Nephron (organoid): ENCODE measurements at regions not wholly inside any gene's neighbourhood (a gene's known extent, or its start where the extent isn't known, plus 50 kb on each side); places are given as distances from the start of the nearest gene placed in this dataset.

ENCODE experiments used
- H3K27ac Mint-ChIP-seq, 3 experiments: 2 replicates each; pipeline ENCODE4 v1.8.0; 2020; ENCODE audit warnings: mixed read lengths in 3 of 3, mild to moderate bottlenecking in 2 of 3, moderate library complexity in 1 of 3
- H3K27me3 Mint-ChIP-seq: 2 replicates; pipeline ENCODE4 v1.8.0; 2021; ENCODE audit warnings: low read depth, mild to moderate bottlenecking, moderate library complexity, mixed read lengths
- H3K36me3 Mint-ChIP-seq: 2 replicates; pipeline ENCODE4 v1.8.0; 2020; ENCODE audit warnings: low read depth, mixed read lengths
- H3K4me1 Mint-ChIP-seq: 2 replicates; pipeline ENCODE4 v1.8.0; 2020; ENCODE audit warnings: mixed read lengths
- H3K4me3 Mint-ChIP-seq, 3 experiments: 2 replicates each; pipeline ENCODE4 v1.8.0; 2020; ENCODE audit warnings: mild to moderate bottlenecking in 3 of 3, mixed read lengths in 3 of 3, moderate library complexity in 2 of 3
- H3K9me3 Mint-ChIP-seq: 2 replicates; pipeline ENCODE4 v1.8.0; 2020; ENCODE audit warnings: mixed read lengths
- TF ChIP-seq, protein P1 (sequence below), 3 experiments: fragments of 200-600 bp; sonication (generic); IDR thresholded peaks; one replicate each; pipeline ENCODE4 v1.5.0; 2021; ENCODE audit warnings: antibody characterized with exemption in 3 of 3; ENCODE audit not compliant: unreplicated experiment in 3 of 3

DNA sequence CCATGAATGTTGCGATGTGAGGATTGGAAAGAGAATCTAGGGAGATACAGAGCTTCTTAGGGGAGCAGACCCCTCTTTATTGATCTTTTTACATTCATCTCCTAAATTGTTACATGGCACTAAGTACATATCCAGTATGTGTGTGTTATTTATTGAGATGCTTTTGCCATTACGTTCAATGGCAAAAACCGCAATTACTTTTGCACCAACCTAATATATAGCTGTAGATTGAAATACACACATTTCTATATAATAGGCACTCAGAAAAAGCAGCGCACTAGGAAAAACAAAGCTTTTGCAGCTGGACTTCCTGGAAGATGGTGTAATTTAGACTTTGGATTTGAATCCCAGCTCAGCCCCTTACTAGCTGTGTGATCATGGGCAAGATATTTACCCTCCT, 849.4 kb downstream of the SLC4A3 start:
- Mint-ChIP-seq H3K4me3 (no peak overlapping the region), H3K27ac (no peak overlapping the region), H3K27me3 (no peaks in the 10 kb centered on the region), H3K36me3 (no peaks in the 10 kb centered on the region), H3K9me3 (no peaks in the 10 kb centered on the region), H3K4me1 (no peaks in the 10 kb centered on the region)
- TF ChIP-seq, protein P1, sequence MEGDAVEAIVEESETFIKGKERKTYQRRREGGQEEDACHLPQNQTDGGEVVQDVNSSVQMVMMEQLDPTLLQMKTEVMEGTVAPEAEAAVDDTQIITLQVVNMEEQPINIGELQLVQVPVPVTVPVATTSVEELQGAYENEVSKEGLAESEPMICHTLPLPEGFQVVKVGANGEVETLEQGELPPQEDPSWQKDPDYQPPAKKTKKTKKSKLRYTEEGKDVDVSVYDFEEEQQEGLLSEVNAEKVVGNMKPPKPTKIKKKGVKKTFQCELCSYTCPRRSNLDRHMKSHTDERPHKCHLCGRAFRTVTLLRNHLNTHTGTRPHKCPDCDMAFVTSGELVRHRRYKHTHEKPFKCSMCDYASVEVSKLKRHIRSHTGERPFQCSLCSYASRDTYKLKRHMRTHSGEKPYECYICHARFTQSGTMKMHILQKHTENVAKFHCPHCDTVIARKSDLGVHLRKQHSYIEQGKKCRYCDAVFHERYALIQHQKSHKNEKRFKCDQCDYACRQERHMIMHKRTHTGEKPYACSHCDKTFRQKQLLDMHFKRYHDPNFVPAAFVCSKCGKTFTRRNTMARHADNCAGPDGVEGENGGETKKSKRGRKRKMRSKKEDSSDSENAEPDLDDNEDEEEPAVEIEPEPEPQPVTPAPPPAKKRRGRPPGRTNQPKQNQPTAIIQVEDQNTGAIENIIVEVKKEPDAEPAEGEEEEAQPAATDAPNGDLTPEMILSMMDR (IDR thresholded peaks at IDR 0.05; ENCODE audit: unreplicated experiment in 3 of 3), result no peak

DNA sequence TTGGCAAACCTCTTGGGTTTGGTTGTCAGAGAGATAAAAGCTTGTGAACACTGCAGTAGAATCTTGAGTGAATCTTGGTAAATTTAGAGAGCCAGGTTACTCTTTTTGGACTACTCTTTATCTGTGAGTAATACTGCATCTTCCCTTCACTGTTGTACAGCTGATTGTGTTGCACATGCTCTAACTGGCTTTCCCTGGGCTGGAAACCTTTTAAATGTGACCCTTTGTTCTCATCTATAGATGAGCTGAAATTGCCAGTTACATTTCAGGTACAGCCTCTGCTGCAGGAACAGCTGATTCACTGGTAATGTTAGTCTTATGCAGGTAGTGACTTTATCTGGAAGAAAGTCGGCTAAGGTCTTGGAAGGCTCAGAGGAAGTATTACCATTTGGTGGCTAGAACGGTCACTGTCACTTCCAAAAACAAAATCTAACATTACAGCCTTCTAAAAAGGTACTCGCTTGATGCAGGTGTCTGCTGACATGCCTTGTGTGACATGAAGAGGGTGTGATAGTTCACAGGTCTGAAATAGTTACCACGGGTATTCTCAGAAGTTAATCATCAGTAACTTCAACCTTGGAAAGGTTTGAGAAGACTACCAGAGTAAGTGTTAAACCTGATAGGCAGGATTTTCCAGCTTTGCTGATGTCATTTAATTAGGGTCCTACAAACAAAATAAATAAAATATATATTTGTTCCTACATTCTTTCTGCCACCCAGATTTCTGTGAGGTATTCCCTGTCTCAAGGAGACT, 851.1 kb downstream of the SLC4A3 start:
- H3K4me3 Mint-ChIP-seq, result no peak overlapping the region
- no peaks in the 10 kb centered on the region for H3K4me1 Mint-ChIP-seq

DNA sequence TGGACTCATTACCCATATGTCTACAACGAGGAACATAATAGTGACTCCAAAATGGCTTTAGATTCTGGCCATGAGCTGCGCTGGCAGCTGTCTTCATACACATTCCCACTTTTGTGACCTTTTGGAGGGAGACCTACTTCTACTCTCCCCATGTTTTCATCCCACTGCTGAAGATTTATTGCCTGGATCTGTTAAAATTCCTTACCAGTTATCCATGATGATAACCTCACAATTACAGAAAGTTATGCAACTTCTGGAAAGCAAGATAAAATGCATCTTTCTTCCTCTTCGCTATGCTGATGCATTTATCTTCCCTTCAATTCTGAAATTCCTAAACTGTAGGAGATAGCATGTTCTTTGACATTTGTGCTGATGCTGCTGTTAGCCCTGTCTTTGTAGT, 855.3 kb downstream of the SLC4A3 start:
- Mint-ChIP-seq H3K36me3 (no peaks in the 10 kb centered on the region), H3K4me1 (no peaks in the 10 kb centered on the region), H3K27me3 (no peaks in the 10 kb centered on the region), H3K27ac (no peak overlapping the region), H3K4me3 (no peak overlapping the region), H3K9me3 (no peaks in the 10 kb centered on the region)
- TF ChIP-seq, protein P1 (IDR thresholded peaks at IDR 0.05; ENCODE audit: unreplicated experiment in 3 of 3), result no peak

More for the DNA sequence above, 851.1 kb downstream of the SLC4A3 start:
- no peaks in the 10 kb centered on the region for H3K27me3 Mint-ChIP-seq
- TF ChIP-seq, protein P1 (IDR thresholded peaks at IDR 0.05; ENCODE audit: unreplicated experiment in 3 of 3), result no peak
- no peaks in the 10 kb centered on the region for H3K9me3 Mint-ChIP-seq
- no peak overlapping the region for H3K27ac Mint-ChIP-seq
- no peaks in the 10 kb centered on the region for H3K36me3 Mint-ChIP-seq

DNA sequence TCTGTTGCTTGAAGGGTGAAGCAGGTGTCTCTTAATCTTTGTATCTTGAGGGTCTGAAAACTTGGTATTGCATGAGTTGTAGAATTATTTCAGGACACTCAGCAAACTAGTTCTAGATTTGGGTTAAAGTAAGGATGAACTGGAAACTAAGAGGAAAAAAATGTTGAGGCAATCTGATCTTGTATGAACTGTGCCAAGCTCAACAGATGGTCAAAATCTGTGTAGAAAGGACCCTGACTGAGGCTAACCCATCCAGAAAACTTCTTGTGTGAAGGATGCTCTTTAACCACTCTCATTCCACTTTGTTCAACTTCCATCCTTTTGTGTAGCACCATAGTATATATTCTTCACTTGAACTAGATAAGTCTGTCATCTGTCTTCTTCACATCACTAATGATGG, 861.7 kb downstream of the SLC4A3 start:
- no peaks in the 10 kb centered on the region for H3K27me3 Mint-ChIP-seq
- H3K36me3 Mint-ChIP-seq, result no peaks in the 10 kb centered on the region

DNA sequence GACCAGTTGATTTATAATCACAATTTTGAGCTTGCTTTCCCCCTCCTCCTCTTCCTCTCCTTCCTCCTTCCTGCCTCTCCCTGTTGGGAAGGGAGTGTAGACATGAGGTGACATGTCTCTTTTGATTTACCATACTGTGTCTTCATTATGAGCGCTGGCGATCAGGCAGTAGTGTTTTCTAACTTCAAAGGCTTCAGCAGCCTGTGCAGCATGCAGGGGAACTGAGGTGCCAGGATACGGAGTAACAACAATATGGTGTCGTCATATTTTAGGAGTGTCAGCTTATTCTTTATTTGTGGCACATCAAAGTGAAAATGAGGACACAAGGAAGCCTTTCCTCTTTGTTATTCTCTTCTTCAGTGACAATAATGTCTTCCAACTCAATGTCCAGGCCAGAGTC, 864.2 kb downstream of the SLC4A3 start:
- H3K9me3 Mint-ChIP-seq, result no peaks in the 10 kb centered on the region
- H3K4me3 Mint-ChIP-seq, result no peak overlapping the region
- TF ChIP-seq, protein P1 (IDR thresholded peaks at IDR 0.05; ENCODE audit: unreplicated experiment in 3 of 3), result no peak
- H3K4me1 Mint-ChIP-seq, result peaks cover 10% of the 10 kb centered on the region
- no peak overlapping the region for H3K27ac Mint-ChIP-seq
- no peaks in the 10 kb centered on the region for H3K36me3 Mint-ChIP-seq
- no peaks in the 10 kb centered on the region for H3K27me3 Mint-ChIP-seq

More for the DNA sequence above, 861.7 kb downstream of the SLC4A3 start:
- H3K4me1 Mint-ChIP-seq, result peaks cover 10% of the 10 kb centered on the region
- no peak overlapping the region for H3K4me3 Mint-ChIP-seq
- no peak overlapping the region for H3K27ac Mint-ChIP-seq
- H3K9me3 Mint-ChIP-seq, result no peaks in the 10 kb centered on the region
- TF ChIP-seq, protein P1 (IDR thresholded peaks at IDR 0.05; ENCODE audit: unreplicated experiment in 3 of 3), result no peak
